MM.1S (cell line): ENCODE measurements at regions not wholly inside any gene's neighbourhood (a gene's known extent, or its start where the extent isn't known, plus 50 kb on each side); places are given as distances from the start of the nearest gene placed in this dataset.

Source experiments
- EZH2phosphoT487 ChIP-seq: fragments of 300-600 bp; sonication (generic); IDR thresholded peaks from 2 replicates; pipeline ENCODE4 v1.6.1; 2018; ENCODE audit warnings: antibody characterized with exemption, low read length
- TF ChIP-seq, protein P1 (sequence below): fragments of 300-600 bp; sonication (generic); IDR thresholded peaks from 2 replicates; pipeline ENCODE4 v1.5.1; 2016; ENCODE audit warnings: antibody characterized with exemption, low read length, mixed read lengths

- TF ChIP-seq, protein P1, sequence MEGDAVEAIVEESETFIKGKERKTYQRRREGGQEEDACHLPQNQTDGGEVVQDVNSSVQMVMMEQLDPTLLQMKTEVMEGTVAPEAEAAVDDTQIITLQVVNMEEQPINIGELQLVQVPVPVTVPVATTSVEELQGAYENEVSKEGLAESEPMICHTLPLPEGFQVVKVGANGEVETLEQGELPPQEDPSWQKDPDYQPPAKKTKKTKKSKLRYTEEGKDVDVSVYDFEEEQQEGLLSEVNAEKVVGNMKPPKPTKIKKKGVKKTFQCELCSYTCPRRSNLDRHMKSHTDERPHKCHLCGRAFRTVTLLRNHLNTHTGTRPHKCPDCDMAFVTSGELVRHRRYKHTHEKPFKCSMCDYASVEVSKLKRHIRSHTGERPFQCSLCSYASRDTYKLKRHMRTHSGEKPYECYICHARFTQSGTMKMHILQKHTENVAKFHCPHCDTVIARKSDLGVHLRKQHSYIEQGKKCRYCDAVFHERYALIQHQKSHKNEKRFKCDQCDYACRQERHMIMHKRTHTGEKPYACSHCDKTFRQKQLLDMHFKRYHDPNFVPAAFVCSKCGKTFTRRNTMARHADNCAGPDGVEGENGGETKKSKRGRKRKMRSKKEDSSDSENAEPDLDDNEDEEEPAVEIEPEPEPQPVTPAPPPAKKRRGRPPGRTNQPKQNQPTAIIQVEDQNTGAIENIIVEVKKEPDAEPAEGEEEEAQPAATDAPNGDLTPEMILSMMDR, result no peak
- TF ChIP-seq EZH2phosphoT487, result no peak
Observed at GRCh38 chr2:144201126-144201525, 318.8 kb downstream of the ZEB2 start.
